ENCODE measurements at regions not wholly inside any gene's neighbourhood (a gene's known extent, or its start where the extent isn't known, plus 50 kb on each side); places are given as distances from the start of the nearest gene placed in this dataset.

- Histone ChIP-seq H3K36me3 (no peaks in the 10 kb centered on the region), H4K20me1 (no peaks in the 10 kb centered on the region), H3K27ac (no peak overlapping the region), H3K9ac (no peak overlapping the region), H3K9me3 (replicated peaks in 1 of 11) (no peaks in the 10 kb centered on the region; a peak in 1 of 22 replicates), H3K4me3 (no peak overlapping the region), H3K4me2 (no peak overlapping the region), H3K27me3 (no peaks in the 10 kb centered on the region), H3K4me1 (no peaks in the 10 kb centered on the region)
- TF ChIP-seq Cebpa-rat (IDR thresholded peaks at IDR 0.05): no peak
Measured at GRCh38 chr13:34201050-34201913, 383.3 kb downstream of the RFC3 start.

- H3K4me3 ChIP-seq: no peak overlapping the region
Measured at GRCh38 chr13:34207334-34207733, 389.4 kb downstream of the RFC3 start.

GRCh38 chr13:34207872-34208271, 389.9 kb downstream of the RFC3 start:
- Histone ChIP-seq H3K27ac (no peak overlapping the region), H3K4me2 (no peak overlapping the region), H3K9ac (no peak overlapping the region), H3K36me3 (no peaks in the 10 kb centered on the region), H3K4me3 (no peak overlapping the region), H4K20me1 (no peaks in the 10 kb centered on the region), H3K9me3 (replicated peaks in 1 of 11) (no peaks in the 10 kb centered on the region; a peak in 1 of 22 replicates), H3K4me1 (no peaks in the 10 kb centered on the region), H3K27me3 (no peaks in the 10 kb centered on the region)
- TF ChIP-seq Cebpa-rat (IDR thresholded peaks at IDR 0.05): no peak

More at GRCh38 chr13:34207334-34207733, 389.4 kb downstream of the RFC3 start:
- Histone ChIP-seq H4K20me1 (no peaks in the 10 kb centered on the region), H3K4me2 (no peak overlapping the region), H3K36me3 (no peaks in the 10 kb centered on the region), H3K9ac (no peak overlapping the region), H3K9me3 (replicated peaks in 1 of 11) (no peaks in the 10 kb centered on the region; a peak in 1 of 22 replicates), H3K27me3 (no peaks in the 10 kb centered on the region), H3K27ac (no peak overlapping the region), H3K4me1 (no peaks in the 10 kb centered on the region)
- TF ChIP-seq Cebpa-rat (IDR thresholded peaks at IDR 0.05): no peak

GRCh38 chr13:34208336-34208735, 390.4 kb downstream of the RFC3 start:
- TF ChIP-seq Cebpa-rat (IDR thresholded peaks at IDR 0.05): no peak
- Histone ChIP-seq H3K27me3 (no peaks in the 10 kb centered on the region), H3K36me3 (no peaks in the 10 kb centered on the region), H3K4me3 (no peak overlapping the region), H3K4me1 (no peaks in the 10 kb centered on the region), H3K27ac (no peak overlapping the region), H3K4me2 (no peak overlapping the region), H3K9me3 (replicated peaks in 1 of 11) (no peaks in the 10 kb centered on the region; a peak in 1 of 22 replicates), H3K9ac (no peak overlapping the region), H4K20me1 (no peaks in the 10 kb centered on the region)

GRCh38 chr13:34210341-34210740, 392.4 kb downstream of the RFC3 start:
- no peaks in the 10 kb centered on the region for H4K20me1 ChIP-seq
- H3K4me3 ChIP-seq: no peak overlapping the region
- no peak overlapping the region for H3K27ac ChIP-seq
- no peak overlapping the region for H3K9ac ChIP-seq
- no peaks in the 10 kb centered on the region for H3K36me3 ChIP-seq
- H3K4me2 ChIP-seq: no peak overlapping the region
- no peaks in the 10 kb centered on the region for H3K4me1 ChIP-seq
- no peak for TF ChIP-seq Cebpa-rat (IDR thresholded peaks at IDR 0.05)
- no peaks in the 10 kb centered on the region; a peak in 1 of 22 replicates for H3K9me3 ChIP-seq (replicated peaks in 1 of 11)
- H3K27me3 ChIP-seq: no peaks in the 10 kb centered on the region

- Histone ChIP-seq H3K36me3 (no peaks in the 10 kb centered on the region), H3K27me3 (no peaks in the 10 kb centered on the region), H3K4me3 (no peak overlapping the region), H3K9ac (no peak overlapping the region), H3K27ac (no peak overlapping the region), H3K4me2 (no peak overlapping the region), H4K20me1 (no peaks in the 10 kb centered on the region), H3K4me1 (peaks cover 0 to 17% (median 13%) of the 10 kb centered on the region in 10 experiments; a peak in 17 of 20 replicates), H3K9me3 (replicated peaks in 1 of 11) (0 out of 22 replicates have a peak, but pooled peaks cover 0 to 5% (median 0%) of the 10 kb centered on the region in 11 experiments)
- no peak for TF ChIP-seq Cebpa-rat (IDR thresholded peaks at IDR 0.05)
Measured at GRCh38 chr13:34214686-34215085, 396.7 kb downstream of the RFC3 start.

GRCh38 chr13:34216256-34216655, 398.3 kb downstream of the RFC3 start:
- H3K36me3 ChIP-seq: no peaks in the 10 kb centered on the region
- H3K4me3 ChIP-seq: no peak overlapping the region
- H3K27me3 ChIP-seq: no peaks in the 10 kb centered on the region
- H4K20me1 ChIP-seq: no peaks in the 10 kb centered on the region
- TF ChIP-seq Cebpa-rat (IDR thresholded peaks at IDR 0.05): no peak
- peaks cover 0 to 17% (median 13%) of the 10 kb centered on the region in 10 experiments; a peak in 17 of 20 replicates for H3K4me1 ChIP-seq
- 0 out of 22 replicates have a peak, but pooled peaks cover 0 to 5% (median 0%) of the 10 kb centered on the region in 11 experiments for H3K9me3 ChIP-seq (replicated peaks in 1 of 11)
- H3K4me2 ChIP-seq: peak overlapping the region in 1 of 11 experiments; percentile 82; a peak in 1 of 22 replicates
- no peak overlapping the region for H3K9ac ChIP-seq
- H3K27ac ChIP-seq: no peak overlapping the region

- peak in 3 of 11 experiments; percentile 30 to 80 (median 72); a peak in 5 of 22 replicates for TF ChIP-seq Cebpa-rat (IDR thresholded peaks at IDR 0.05)
- Histone ChIP-seq H3K27ac (peak overlapping the region in 5 of 11 experiments; percentile 6 to 48 (median 17); a peak in 4 of 22 replicates), H3K9ac (no peak overlapping the region)
Measured at GRCh38 chr13:34217343-34218025, 399.5 kb downstream of the RFC3 start.

GRCh38 chr13:34223984-34224383, 406.0 kb downstream of the RFC3 start:
- no peak for TF ChIP-seq Cebpa-rat (IDR thresholded peaks at IDR 0.05)
- H3K9me3 ChIP-seq (replicated peaks in 1 of 11): peaks cover 0 to 12% (median 0%) of the 10 kb centered on the region in 11 experiments; a peak in 3 of 22 replicates
- no peaks in the 10 kb centered on the region for H4K20me1 ChIP-seq
- H3K27me3 ChIP-seq: no peaks in the 10 kb centered on the region
- no peak overlapping the region for H3K9ac ChIP-seq
- H3K4me3 ChIP-seq: no peak overlapping the region
- no peak overlapping the region for H3K27ac ChIP-seq
- H3K4me2 ChIP-seq: no peak overlapping the region
- H3K36me3 ChIP-seq: no peaks in the 10 kb centered on the region
- no peaks in the 10 kb centered on the region for H3K4me1 ChIP-seq

More at GRCh38 chr13:34217343-34218025, 399.5 kb downstream of the RFC3 start:
- no peak overlapping the region for H3K4me3 ChIP-seq
- no peaks in the 10 kb centered on the region for H3K36me3 ChIP-seq
- no peaks in the 10 kb centered on the region for H4K20me1 ChIP-seq
- no peaks in the 10 kb centered on the region for H3K27me3 ChIP-seq
- H3K4me2 ChIP-seq: peak overlapping the region; percentile 1 to 82 (median 70); a peak in 19 of 22 replicates
- H3K9me3 ChIP-seq (replicated peaks in 1 of 11): 0 out of 22 replicates have a peak, but pooled peaks cover 0 to 5% (median 0%) of the 10 kb centered on the region in 11 experiments
- H3K4me1 ChIP-seq: peaks cover 0 to 17% (median 13%) of the 10 kb centered on the region in 10 experiments; a peak in 17 of 20 replicates
